COLO668 (cell line): ENCODE measurements at regions not wholly inside any gene's neighbourhood (a gene's known extent, or its start where the extent isn't known, plus 50 kb on each side); places are given as distances from the start of the nearest gene placed in this dataset.

Experiments
- DNase-seq: peaks from one replicate; lab custom pipeline; 2025; ENCODE audit not compliant: unreplicated experiment; lab: John Stamatoyannopoulos, UW

- no peak for DNase-seq
Observed at GRCh38 chr3:110375751-110376518, 695.7 kb upstream of the NECTIN3 start.

GRCh38 chr3:110378481-110378880 is 693.1 kb upstream of the NECTIN3 start:
- DNase-seq = no peak

GRCh38 chr3:110381992-110382391 is 689.6 kb upstream of the NECTIN3 start:
- DNase-seq = peak; percentile 11

- DNase-seq = no peak
Observed at GRCh38 chr3:110383356-110383755, 688.3 kb upstream of the NECTIN3 start.

GRCh38 chr3:110384601-110385000 is 687.0 kb upstream of the NECTIN3 start:
- no peak for DNase-seq

- DNase-seq = no peak
Observed at GRCh38 chr3:110389005-110389404, 682.6 kb upstream of the NECTIN3 start.

GRCh38 chr3:110390372-110390771 is 681.2 kb upstream of the NECTIN3 start:
- no peak for DNase-seq

- no peak for DNase-seq
Observed at GRCh38 chr3:110391042-110391441, 680.6 kb upstream of the NECTIN3 start.

- DNase-seq = no peak
Observed at GRCh38 chr3:110391640-110392395, 679.8 kb upstream of the NECTIN3 start.

GRCh38 chr3:110393941-110394340 is 677.7 kb upstream of the NECTIN3 start:
- DNase-seq = no peak

- no peak for DNase-seq
Observed at GRCh38 chr3:110397115-110397514, 674.5 kb upstream of the NECTIN3 start.

- DNase-seq = no peak
Observed at GRCh38 chr3:110400315-110400714, 671.3 kb upstream of the NECTIN3 start.

- DNase-seq = no peak
Observed at GRCh38 chr3:110405830-110406585, 665.6 kb upstream of the NECTIN3 start.

GRCh38 chr3:110413266-110413665 is 658.4 kb upstream of the NECTIN3 start:
- no peak for DNase-seq

- no peak for DNase-seq
Observed at GRCh38 chr3:110413807-110414748, 657.5 kb upstream of the NECTIN3 start.

- DNase-seq = no peak
Observed at GRCh38 chr3:110414855-110415254, 656.8 kb upstream of the NECTIN3 start.

GRCh38 chr3:110419096-110419495 is 652.5 kb upstream of the NECTIN3 start:
- DNase-seq = no peak

- DNase-seq = no peak
Observed at GRCh38 chr3:110419601-110420000, 652.0 kb upstream of the NECTIN3 start.

- DNase-seq = no peak
Observed at GRCh38 chr3:110420158-110420641, 651.4 kb upstream of the NECTIN3 start.

GRCh38 chr3:110423276-110423675 is 648.3 kb upstream of the NECTIN3 start:
- no peak for DNase-seq
